B cell (primary cell): ENCODE measurements at regions not wholly inside any gene's neighbourhood (a gene's known extent, or its start where the extent isn't known, plus 50 kb on each side); places are given as distances from the start of the nearest gene placed in this dataset.
"Not testable (repeated sequence)": the region's sequence is repeated elsewhere in the genome, so short reads cannot be mapped to it uniquely, and the experiment has no call there.

ENCODE experiments used
- ATAC-seq: fragments of 200-7000 bp; cut with Tn5 transposase; one replicate; pipeline ENCODE4 v1.10.0; 2021; ENCODE audit warnings: low read depth, mild to moderate bottlenecking, moderate number of reproducible peaks, moderate library complexity
- CTCF ChIA-PET: fragments of 350-600 bp; sonication (Branson Sonifier 250); formaldehyde crosslinking; loops from one replicate; lab custom pipeline; 2021; ENCODE audit warnings: antibody characterized with exemption, inconsistent platforms; lab: Charles Lee
- POLR2A ChIA-PET: fragments of 350-600 bp; sonication (Branson Sonifier 250); formaldehyde crosslinking; loops from one replicate; lab custom pipeline; 2021; ENCODE audit warnings: antibody characterized with exemption; lab: Charles Lee
- DNase-seq: peaks from one replicate; pipeline ENCODE4 v3.0.0; 2013
- H2AFZ ChIP-seq: 2 replicates; pipeline ENCODE4 v1.6.1; 2012; ENCODE audit warnings: mild to moderate bottlenecking, low read depth, low read length; ENCODE audit not compliant: insufficient read depth, poor library complexity, severe bottlenecking
- H3K27ac ChIP-seq, 2 donors: 1 replicate in 1 of 2; 2 replicates in 1 of 2; pipeline ENCODE4 v1.5.1; 2012 to 2013; ENCODE audit warnings: low read length in 2 of 2, mild to moderate bottlenecking in 2 of 2, moderate library complexity in 1 of 2
- H3K27me3 ChIP-seq, 4 experiments: fragments of 200-600 bp in 1 of 4; sonication (generic) in 1 of 4; replicated peaks in 1 of 4; 1 replicate in 2 of 4; 2 replicates in 2 of 4; pipeline versions ENCODE4 v1.6.1 to v1.7.0; 2013 to 2016; ENCODE audit warnings: low read length in 3 of 4, mild to moderate bottlenecking in 2 of 4, mixed read lengths in 1 of 4, moderate library complexity in 1 of 4; ENCODE audit not compliant: insufficient read depth in 4 of 4, control insufficient read depth in 3 of 4; ENCODE audit errors: control extremely low read depth in 1 of 4
- H3K36me3 ChIP-seq, 2 experiments: replicated peaks in 1 of 2; 1 replicate in 1 of 2; 2 replicates in 1 of 2; pipeline versions ENCODE4 v1.6.1 to v1.7.1; 2013; ENCODE audit warnings: low read length in 1 of 2; ENCODE audit not compliant: insufficient read depth in 2 of 2, control insufficient read depth in 1 of 2; ENCODE audit errors: control extremely low read depth in 1 of 2, extremely low read depth in 1 of 2
- H3K4me1 ChIP-seq, 2 donors: fragments of 200-600 bp in 1 of 2; sonication (generic) in 1 of 2; 1 replicate in 1 of 2; 2 replicates in 1 of 2; pipeline versions ENCODE4 v1.5.1 to v1.6.1; 2013 to 2017; ENCODE audit warnings: low read length in 2 of 2; ENCODE audit not compliant: control insufficient read depth in 2 of 2, insufficient read depth in 2 of 2
- H3K4me2 ChIP-seq: replicated peaks from 2 replicates; pipeline ENCODE3; 2012; ENCODE audit warnings: mild to moderate bottlenecking, low read depth, low read length; ENCODE audit not compliant: poor library complexity, severe bottlenecking
- H3K4me3 ChIP-seq, 5 experiments: fragments of 200-600 bp in 1 of 5; sonication (generic) in 1 of 5; 1 replicate in 3 of 5; 2 replicates in 2 of 5; pipeline versions ENCODE4 v1.5.1 to v1.7.0; 2011 to 2016; ENCODE audit warnings: low read length in 4 of 5, mild to moderate bottlenecking in 4 of 5, low read depth in 2 of 5, control low read depth in 1 of 5, moderate library complexity in 1 of 5; ENCODE audit not compliant: insufficient read depth in 1 of 5; ENCODE audit errors: control extremely low read depth in 1 of 5, extremely low read depth in 1 of 5
- H3K79me2 ChIP-seq: fragments of 200-600 bp; sonication (generic); one replicate; pipeline ENCODE4 v1.6.0; 2016; ENCODE audit warnings: low read length; ENCODE audit not compliant: control insufficient read depth, insufficient read depth
- H3K9ac ChIP-seq: fragments of 200-600 bp; sonication (generic); 2 replicates; pipeline ENCODE4 v1.6.1; 2017; ENCODE audit warnings: mild to moderate bottlenecking, low read length, moderate library complexity
- H3K9me3 ChIP-seq, 3 donors: one replicate each; pipeline versions ENCODE4 v1.6.1 to v1.7.1; 2013; ENCODE audit warnings: low read length in 2 of 3; ENCODE audit not compliant: control insufficient read depth in 2 of 3, insufficient read depth in 1 of 3; ENCODE audit errors: control extremely low read depth in 1 of 3
- H4K20me1 ChIP-seq: 2 replicates; pipeline ENCODE4 v1.6.0; 2012; ENCODE audit warnings: mild to moderate bottlenecking, low read length; ENCODE audit not compliant: insufficient read depth, control insufficient read depth, poor library complexity, severe bottlenecking
- H3K27ac Mint-ChIP-seq: one replicate; pipeline ENCODE4 v1.8.0; 2021; ENCODE audit warnings: mixed read lengths
- H3K27me3 Mint-ChIP-seq: one replicate; pipeline ENCODE4 v1.8.0; 2021; ENCODE audit warnings: mixed read lengths
- H3K4me1 Mint-ChIP-seq: one replicate; pipeline ENCODE4 v1.8.0; 2021; ENCODE audit warnings: mixed read lengths
- H3K4me3 Mint-ChIP-seq: one replicate; pipeline ENCODE4 v1.8.0; 2021; ENCODE audit warnings: mixed read lengths
- H3K9me3 Mint-ChIP-seq: one replicate; pipeline ENCODE4 v1.8.0; 2022; ENCODE audit warnings: mixed read lengths; ENCODE audit not compliant: insufficient read depth
- EZH2 ChIP-seq: IDR thresholded peaks from 2 replicates; pipeline ENCODE4 v1.6.1; 2012; ENCODE audit warnings: borderline replicate concordance, low read depth, mild to moderate bottlenecking, moderate library complexity, low read length; ENCODE audit not compliant: insufficient read depth, poor library complexity, severe bottlenecking
- WGBS: methylation state at CpG from one replicate; pipeline ENCODE4 v1.1.5; 2013; ENCODE audit warnings: missing lambda C conversion rate; ENCODE audit not compliant: insufficient coverage; 5-methylcytosine and 5-hydroxymethylcytosine counted together
- intact Hi-C: fragments of 100-400 bp; cut with micrococcal nuclease; formaldehyde crosslinking; loops from one replicate; pipeline ENCODE4 v1.10.0; 2022
- TF ChIP-seq, protein P1 (sequence below): fragments of 200-600 bp; IDR thresholded peaks from one replicate; pipeline ENCODE4 v1.8.0; 2022; ENCODE audit warnings: antibody characterized with exemption, mild to moderate bottlenecking

- CTCF ChIA-PET, result no interaction called here
- no peak overlapping the region for H3K4me3 ChIP-seq
- Mint-ChIP-seq H3K27ac (no peak overlapping the region), H3K9me3 (no peaks in the 10 kb centered on the region), H3K4me3 (no peak overlapping the region), H3K4me1 (no peaks in the 10 kb centered on the region), H3K27me3 (peaks cover 10% of the 10 kb centered on the region)
- no peak overlapping the region for H2AFZ ChIP-seq
- no peak for ATAC-seq
- no peak for DNase-seq
- no peak overlapping the region for H3K27ac ChIP-seq
- POLR2A ChIA-PET, result no interaction called here
- peaks cover 0 to 3% (median 0%) of the 10 kb centered on the region in 3 donors for H3K9me3 ChIP-seq
- H3K36me3 ChIP-seq, result no peaks in the 10 kb centered on the region
- H3K9ac ChIP-seq, result no peak overlapping the region
- H3K79me2 ChIP-seq, result no peaks in the 10 kb centered on the region
- no peak overlapping the region for H3K4me2 ChIP-seq
- intact Hi-C loops, result no loop called here
- WGBS, result 86% methylated on average over 1 of the region's 2 CpGs
- TF ChIP-seq, protein P1, sequence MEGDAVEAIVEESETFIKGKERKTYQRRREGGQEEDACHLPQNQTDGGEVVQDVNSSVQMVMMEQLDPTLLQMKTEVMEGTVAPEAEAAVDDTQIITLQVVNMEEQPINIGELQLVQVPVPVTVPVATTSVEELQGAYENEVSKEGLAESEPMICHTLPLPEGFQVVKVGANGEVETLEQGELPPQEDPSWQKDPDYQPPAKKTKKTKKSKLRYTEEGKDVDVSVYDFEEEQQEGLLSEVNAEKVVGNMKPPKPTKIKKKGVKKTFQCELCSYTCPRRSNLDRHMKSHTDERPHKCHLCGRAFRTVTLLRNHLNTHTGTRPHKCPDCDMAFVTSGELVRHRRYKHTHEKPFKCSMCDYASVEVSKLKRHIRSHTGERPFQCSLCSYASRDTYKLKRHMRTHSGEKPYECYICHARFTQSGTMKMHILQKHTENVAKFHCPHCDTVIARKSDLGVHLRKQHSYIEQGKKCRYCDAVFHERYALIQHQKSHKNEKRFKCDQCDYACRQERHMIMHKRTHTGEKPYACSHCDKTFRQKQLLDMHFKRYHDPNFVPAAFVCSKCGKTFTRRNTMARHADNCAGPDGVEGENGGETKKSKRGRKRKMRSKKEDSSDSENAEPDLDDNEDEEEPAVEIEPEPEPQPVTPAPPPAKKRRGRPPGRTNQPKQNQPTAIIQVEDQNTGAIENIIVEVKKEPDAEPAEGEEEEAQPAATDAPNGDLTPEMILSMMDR, result no peak
- no peak for TF ChIP-seq EZH2
- no peaks in the 10 kb centered on the region for H4K20me1 ChIP-seq
- H3K4me1 ChIP-seq, result no peaks in the 10 kb centered on the region
- H3K27me3 ChIP-seq, result no peaks in the 10 kb centered on the region
Observed at GRCh38 chr4:53885668-53886067, 178.7 kb downstream of the CHIC2 start.

DNA sequence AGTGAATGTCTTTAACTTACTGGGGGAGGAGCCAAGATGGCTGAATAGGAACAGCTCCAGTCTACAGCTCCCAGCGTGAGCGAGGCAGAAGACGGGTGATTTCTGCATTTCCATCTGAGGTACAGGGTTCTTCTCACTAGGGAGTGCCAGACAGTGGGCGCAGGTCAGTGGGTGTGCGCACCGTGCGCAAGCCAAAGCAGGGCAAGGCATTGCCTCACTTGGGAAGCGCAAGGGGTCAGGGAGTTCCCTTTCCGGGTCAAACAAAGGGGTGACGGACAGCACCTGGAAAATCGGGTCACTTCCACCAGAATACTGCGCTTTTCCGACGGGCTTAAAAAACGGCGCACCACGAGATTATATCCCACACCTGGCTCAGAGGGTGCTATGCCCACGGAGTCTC is 187.3 kb downstream of the CHIC2 start:
- H3K9me3 ChIP-seq, intact Hi-C loops, H3K27ac ChIP-seq, ATAC-seq, H4K20me1 ChIP-seq, H3K79me2 ChIP-seq, H3K27me3 ChIP-seq, CTCF ChIA-PET, H3K4me3 ChIP-seq, H3K36me3 ChIP-seq, H3K4me3 Mint-ChIP-seq, H3K4me1 ChIP-seq, H2AFZ ChIP-seq, H3K4me2 ChIP-seq, H3K27ac Mint-ChIP-seq, H3K9me3 Mint-ChIP-seq, DNase-seq, POLR2A ChIA-PET, H3K9ac ChIP-seq, H3K4me1 Mint-ChIP-seq: not testable (repeated sequence)
- peaks cover 20% of the 10 kb centered on the region for H3K27me3 Mint-ChIP-seq
- WGBS, result 97% methylated on average over 10 of the region's 18 CpGs
